MCF 10A (cell line): ENCODE measurements at regions not wholly inside any gene's neighbourhood (a gene's known extent, or its start where the extent isn't known, plus 50 kb on each side); places are given as distances from the start of the nearest gene placed in this dataset.

Experiments
- BruUV-seq: library from RNA; stranded (reverse); fragments of 400-500 nt; replicated peaks from 2 replicates; lab custom pipeline; 2021; lab: Mats Ljungman, UMichigan
- CTCF ChIA-PET: fragments of 300-600 bp; sonication (Branson Sonifier 250); formaldehyde crosslinking; extraction: SDS; loops from one replicate; lab custom pipeline; 2021; ENCODE audit warnings: antibody characterized with exemption, inconsistent platforms; lab: Yijun Ruan, JAX
- POLR2A ChIA-PET: fragments of 300-600, 350-650 bp; sonication (Branson Sonifier 250); formaldehyde crosslinking; extraction: SDS; loops from one replicate; lab custom pipeline; 2020; ENCODE audit warnings: antibody characterized with exemption, inconsistent platforms; lab: Yijun Ruan, JAX
- DNase-seq: peaks from one replicate; pipeline ENCODE4 v3.0.0-alpha.2; 2018; ENCODE audit not compliant: unreplicated experiment
- H3K27ac Mint-ChIP-seq: one replicate; pipeline ENCODE4 v1.8.0; 2022; ENCODE audit warnings: mild to moderate bottlenecking, low read depth, mixed read lengths; ENCODE audit not compliant: unreplicated experiment
- H3K27me3 Mint-ChIP-seq: one replicate; pipeline ENCODE4 v1.8.0; 2022; ENCODE audit warnings: mixed read lengths; ENCODE audit not compliant: insufficient read depth, unreplicated experiment
- H3K36me3 Mint-ChIP-seq: one replicate; pipeline ENCODE4 v1.8.0; 2022; ENCODE audit warnings: mild to moderate bottlenecking, moderate library complexity, mixed read lengths; ENCODE audit not compliant: insufficient read depth, unreplicated experiment
- H3K4me1 Mint-ChIP-seq: one replicate; pipeline ENCODE4 v1.8.0; 2022; ENCODE audit warnings: mixed read lengths; ENCODE audit not compliant: insufficient read depth, unreplicated experiment
- H3K4me3 Mint-ChIP-seq: one replicate; pipeline ENCODE4 v1.8.0; 2022; ENCODE audit warnings: mild to moderate bottlenecking, moderate library complexity, mixed read lengths; ENCODE audit not compliant: unreplicated experiment
- H3K9me3 Mint-ChIP-seq: one replicate; pipeline ENCODE4 v1.8.0; 2022; ENCODE audit warnings: mixed read lengths; ENCODE audit not compliant: unreplicated experiment
- intact Hi-C: fragments of 100-400 bp; cut with micrococcal nuclease; formaldehyde crosslinking; loops from 2 replicates; pipeline ENCODE4 v1.14.1; 2022
- TF ChIP-seq, protein P1 (sequence below): fragments of 200-600 bp; IDR thresholded peaks from one replicate; pipeline ENCODE4 v1.8.0; 2022; ENCODE audit warnings: antibody characterized with exemption, mild to moderate bottlenecking; ENCODE audit not compliant: unreplicated experiment

DNA sequence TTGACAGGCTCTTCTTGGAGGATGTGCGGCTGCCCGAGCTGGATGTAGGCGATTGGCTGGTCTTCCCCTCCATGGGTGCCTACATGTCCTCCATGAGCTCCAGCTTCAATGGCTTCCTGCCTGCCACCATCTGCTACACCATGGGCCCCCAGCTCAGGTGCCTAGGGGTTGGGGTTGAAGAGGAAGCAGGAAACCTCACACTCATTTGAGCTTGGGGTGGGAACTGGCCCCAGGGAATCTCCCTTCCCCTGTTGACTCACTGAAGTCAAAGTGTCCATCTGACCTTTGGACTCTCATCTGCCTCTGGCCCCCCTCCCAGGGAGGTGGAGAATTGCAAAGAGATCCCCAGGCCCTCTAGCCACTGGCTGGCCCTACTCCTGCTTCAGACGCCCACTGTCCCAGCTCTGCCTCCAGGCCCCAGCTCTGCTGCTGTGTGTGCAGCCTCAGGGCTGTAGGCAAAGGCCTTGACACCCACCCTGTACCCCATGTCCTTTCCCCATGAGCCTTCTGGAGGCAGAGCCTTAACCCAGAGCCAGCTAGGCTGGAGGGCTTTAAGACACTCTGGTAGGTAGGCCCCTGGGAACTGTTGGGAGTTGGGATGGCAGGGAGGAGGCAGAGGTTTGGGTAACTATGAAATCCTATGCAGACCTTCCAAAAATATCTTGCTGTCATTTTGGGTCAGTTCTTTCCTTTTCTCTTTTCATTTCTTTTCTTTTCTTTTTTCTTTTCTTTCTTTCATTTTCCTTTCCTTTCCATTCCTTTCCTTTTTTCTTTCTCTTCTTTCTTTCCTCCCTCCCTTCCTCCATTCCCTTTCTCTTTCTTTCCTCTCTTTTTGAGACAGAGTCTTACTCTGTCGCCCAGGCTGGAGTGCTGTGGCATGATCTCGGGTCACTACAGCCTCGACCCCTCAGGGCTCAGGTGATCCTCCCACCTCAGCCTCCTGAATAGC, 66.9 kb upstream of the TINAGL1 start:
- TF ChIP-seq, protein P1, sequence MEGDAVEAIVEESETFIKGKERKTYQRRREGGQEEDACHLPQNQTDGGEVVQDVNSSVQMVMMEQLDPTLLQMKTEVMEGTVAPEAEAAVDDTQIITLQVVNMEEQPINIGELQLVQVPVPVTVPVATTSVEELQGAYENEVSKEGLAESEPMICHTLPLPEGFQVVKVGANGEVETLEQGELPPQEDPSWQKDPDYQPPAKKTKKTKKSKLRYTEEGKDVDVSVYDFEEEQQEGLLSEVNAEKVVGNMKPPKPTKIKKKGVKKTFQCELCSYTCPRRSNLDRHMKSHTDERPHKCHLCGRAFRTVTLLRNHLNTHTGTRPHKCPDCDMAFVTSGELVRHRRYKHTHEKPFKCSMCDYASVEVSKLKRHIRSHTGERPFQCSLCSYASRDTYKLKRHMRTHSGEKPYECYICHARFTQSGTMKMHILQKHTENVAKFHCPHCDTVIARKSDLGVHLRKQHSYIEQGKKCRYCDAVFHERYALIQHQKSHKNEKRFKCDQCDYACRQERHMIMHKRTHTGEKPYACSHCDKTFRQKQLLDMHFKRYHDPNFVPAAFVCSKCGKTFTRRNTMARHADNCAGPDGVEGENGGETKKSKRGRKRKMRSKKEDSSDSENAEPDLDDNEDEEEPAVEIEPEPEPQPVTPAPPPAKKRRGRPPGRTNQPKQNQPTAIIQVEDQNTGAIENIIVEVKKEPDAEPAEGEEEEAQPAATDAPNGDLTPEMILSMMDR, result no peak
- H3K4me1 Mint-ChIP-seq, result peaks cover 14% of the 10 kb centered on the region
- H3K27me3 Mint-ChIP-seq, result no peaks in the 10 kb centered on the region
- H3K36me3 Mint-ChIP-seq, result no peaks in the 10 kb centered on the region
- BruUV-seq, result no TSS peak
- ChIA-PET CTCF (no interaction called here), POLR2A (interaction anchor here (1.0 kb wide), 1 partner anchor 11 kb away, joined by 4 read pairs; no protein-coding TSS in a partner anchor)
- intact Hi-C loops, result no loop called here
- H3K9me3 Mint-ChIP-seq, result no peaks in the 10 kb centered on the region
- no peak for DNase-seq
- H3K27ac Mint-ChIP-seq, result no peak overlapping the region
- H3K4me3 Mint-ChIP-seq, result no peak overlapping the region

DNA sequence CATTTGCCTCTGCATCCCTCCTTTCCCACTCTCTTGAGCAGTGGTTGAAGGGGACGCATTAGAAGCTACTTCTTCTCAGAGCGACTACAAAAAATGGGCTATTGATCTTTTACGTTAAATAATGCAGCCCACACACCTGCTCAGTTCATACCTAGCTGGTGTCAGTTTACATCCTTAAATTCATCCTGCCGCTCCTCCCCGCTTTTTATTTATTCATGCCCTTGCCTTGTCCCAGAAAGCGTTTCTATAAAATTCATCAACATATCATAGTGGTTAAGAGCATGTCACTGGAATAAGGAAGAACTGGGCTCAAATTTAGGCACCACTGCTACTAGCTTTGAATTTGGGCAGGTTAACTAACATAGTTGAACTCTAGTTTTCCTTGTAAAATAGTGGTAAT, 66.0 kb upstream of the TINAGL1 start:
- no peaks in the 10 kb centered on the region for H3K27me3 Mint-ChIP-seq
- BruUV-seq, result no TSS peak
- TF ChIP-seq, protein P1, result no peak
- no peaks in the 10 kb centered on the region for H3K36me3 Mint-ChIP-seq
- intact Hi-C loops, result no loop called here
- no peaks in the 10 kb centered on the region for H3K9me3 Mint-ChIP-seq
- peaks cover 18% of the 10 kb centered on the region for H3K4me1 Mint-ChIP-seq
- CTCF ChIA-PET, result interaction anchor here (1.6 kb wide), 1 partner anchor 9 kb away, joined by 6 read pairs; no protein-coding TSS in a partner anchor
- no peak overlapping the region for H3K4me3 Mint-ChIP-seq
- H3K27ac Mint-ChIP-seq, result no peak overlapping the region
- no peak for DNase-seq
- POLR2A ChIA-PET, result interaction anchor here (1.0 to 1.6 kb wide), 2 partner anchors 10 to 27 kb away, joined by 3 to 4 read pairs; no protein-coding TSS in a partner anchor

DNA sequence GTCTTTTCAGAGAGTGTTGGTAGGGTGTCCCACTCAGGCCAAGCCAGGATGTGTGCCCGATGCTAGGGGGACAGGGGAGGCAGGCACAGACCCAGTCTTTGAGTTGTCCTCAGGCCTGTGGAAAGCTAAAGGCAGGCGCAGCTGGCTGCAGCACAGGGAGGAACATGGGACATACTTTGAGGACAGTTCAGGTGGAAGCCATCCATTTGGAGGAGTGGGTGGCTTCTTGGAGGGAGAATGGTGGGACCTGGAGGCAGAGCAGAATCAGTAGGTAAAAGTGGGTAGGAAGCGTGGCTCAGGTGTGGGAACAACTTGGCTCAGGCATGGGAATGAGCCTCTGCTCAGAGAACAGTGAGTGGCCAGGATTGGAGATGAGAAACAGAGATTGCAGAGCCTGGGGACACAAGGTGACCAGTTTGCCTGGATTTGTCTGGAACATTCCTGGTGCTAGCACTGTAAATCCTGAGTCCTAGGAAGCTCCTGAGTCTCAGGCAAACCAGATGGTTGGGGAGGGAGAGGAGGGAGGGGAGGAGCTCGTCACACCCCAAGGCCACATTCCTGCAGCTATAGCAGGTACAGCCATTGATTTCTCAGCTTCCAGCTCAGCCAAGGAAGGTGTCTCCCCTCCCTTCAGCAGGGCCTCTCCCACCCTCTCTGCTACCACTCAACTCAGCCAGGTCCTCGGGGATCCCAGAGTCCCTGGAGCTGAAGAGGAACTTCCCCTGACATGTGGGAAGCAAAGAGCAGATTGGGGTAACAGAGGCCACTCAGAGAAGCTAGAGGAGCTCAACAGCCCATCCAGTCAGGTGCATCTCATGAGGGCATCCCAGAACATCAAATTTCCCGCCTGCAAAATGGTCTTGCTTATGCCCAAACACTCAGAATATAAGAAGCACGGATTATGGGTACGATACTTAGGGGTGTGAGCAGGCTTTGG, 65.2 kb upstream of the TINAGL1 start:
- DNase-seq, result no peak
- ChIA-PET CTCF (interaction anchor here (0.6 to 1.6 kb wide), 3 partner anchors 9 to 29 kb away, joined by 3 to 6 read pairs (median 5); no protein-coding TSS in a partner anchor), POLR2A (interaction anchor here (1.6 kb wide), 1 partner anchor 28 kb away, joined by 3 read pairs; no protein-coding TSS in a partner anchor)
- Mint-ChIP-seq H3K4me1 (peaks cover 19% of the 10 kb centered on the region), H3K36me3 (no peaks in the 10 kb centered on the region), H3K9me3 (no peaks in the 10 kb centered on the region), H3K27ac (no peak overlapping the region), H3K4me3 (no peak overlapping the region), H3K27me3 (no peaks in the 10 kb centered on the region)
- intact Hi-C loops, result no loop called here
- BruUV-seq, result no TSS peak
- TF ChIP-seq, protein P1, result no peak
